ENCODE measurements at regions not wholly inside any gene's neighbourhood (a gene's known extent, or its start where the extent isn't known, plus 50 kb on each side); places are given as distances from the start of the nearest gene placed in this dataset.

DNA sequence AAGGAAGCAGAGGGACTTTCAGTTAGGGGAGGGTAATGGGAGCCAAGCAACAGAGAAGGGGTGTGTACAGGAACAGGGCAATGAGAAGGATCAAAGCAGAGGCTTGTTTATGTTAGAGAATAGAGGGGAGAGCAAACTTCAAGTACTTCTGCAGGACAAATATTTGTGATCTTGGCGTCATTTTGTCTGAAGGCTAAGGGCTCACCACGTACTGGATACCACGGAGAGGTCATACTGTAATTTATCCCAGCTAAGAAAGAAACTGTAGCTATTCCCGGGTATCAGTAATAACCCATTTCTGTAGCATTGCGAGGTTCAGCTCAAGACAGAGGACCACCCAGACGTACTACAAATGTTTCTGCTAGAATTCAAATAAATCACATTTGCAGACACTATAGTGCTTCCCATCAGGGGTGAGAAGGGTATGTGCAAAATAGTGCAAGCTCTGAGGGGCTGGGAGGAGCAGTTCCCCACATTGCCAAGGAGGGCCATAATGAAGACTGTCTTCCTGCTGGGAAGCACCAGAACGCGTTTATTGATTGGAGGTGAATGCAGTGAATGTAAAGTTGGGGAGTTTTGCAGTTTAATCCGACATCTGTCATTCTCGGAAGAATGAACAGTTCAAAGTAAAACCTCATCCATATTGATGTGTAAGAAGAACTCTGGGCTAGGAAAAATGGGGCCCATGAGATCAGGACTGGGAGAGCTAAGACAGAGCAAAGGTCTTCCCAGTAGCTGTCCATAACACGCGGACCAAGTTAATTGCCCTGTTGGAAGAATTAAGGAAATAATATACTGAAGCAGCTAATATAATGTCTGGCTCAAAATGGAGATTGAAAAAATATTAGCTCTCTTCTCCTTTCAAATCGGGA, 136.9 kb downstream of the RWDD3 start:
- DNase-seq (ENCODE audit: low spot score), result no peak

DNA sequence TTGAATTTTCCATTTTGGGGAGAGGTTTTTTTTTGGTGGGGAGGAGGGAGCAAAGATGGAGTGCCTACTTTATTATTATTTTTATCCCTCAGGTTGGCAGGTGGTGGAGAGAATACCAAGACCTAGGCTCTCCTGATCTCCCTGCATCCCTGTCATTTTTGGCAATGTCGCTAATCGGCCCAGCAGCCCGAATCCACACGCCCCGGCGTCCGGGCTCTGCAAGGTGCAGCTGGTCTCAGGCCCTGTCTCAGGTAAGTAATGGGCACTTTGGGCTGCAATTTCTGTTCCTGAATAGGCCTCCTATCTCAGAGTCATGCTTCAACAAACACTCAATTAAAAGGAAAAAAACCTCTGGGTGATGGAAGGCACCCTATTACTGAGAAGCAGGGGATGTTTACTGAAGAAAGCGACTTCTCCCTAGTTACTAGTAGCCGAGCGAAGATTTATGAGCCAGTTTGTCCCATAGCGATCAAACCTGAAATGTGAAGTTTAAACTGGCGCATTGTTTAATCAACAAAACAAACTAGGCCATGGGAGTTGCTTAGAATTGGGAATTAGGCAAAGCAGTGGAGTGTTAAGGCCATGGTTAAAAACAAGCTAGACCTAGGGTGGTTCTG, 137.8 kb downstream of the RWDD3 start:
- no peak for DNase-seq (ENCODE audit: low spot score)

DNA sequence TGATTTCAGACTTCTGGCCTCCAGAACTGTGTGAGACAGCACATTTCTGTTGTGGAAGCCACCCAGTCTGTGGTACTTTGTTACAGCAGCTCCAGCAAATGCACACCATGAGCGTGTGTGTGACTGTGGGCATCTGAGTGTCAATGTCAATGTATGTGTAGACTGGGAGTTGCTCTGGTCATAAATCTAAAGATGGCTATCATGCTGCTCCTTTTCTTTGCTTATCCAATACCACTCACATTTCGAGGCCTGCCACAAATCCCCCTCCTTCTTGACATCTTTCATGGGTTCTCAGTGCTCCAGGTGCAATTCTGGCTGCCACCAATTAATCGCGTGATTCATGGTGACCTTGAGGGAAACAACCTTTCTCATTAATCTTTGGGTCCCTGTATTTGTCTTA, 141.2 kb downstream of the RWDD3 start:
- DNase-seq (ENCODE audit: low spot score), result no peak

DNA sequence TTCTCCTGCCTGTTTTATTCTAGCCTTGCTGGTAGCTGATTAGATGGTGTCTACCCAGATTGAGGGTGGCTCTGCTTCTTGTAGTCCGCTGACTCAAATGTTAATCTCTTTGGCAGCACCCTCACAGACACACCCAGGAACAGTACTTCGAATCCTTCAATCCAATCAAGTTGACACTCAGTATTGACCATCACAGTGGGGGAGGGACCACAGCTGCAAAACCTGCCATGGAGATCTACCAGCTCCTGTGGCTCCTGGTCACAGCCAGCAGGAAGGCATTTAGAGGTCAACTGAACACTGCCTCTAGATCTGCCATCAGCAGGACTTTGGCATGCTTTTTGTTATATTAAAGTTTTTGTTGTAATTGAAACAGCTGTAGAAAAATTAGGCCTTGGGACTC, 146.9 kb downstream of the RWDD3 start:
- no peak for DNase-seq (ENCODE audit: low spot score)

DNA sequence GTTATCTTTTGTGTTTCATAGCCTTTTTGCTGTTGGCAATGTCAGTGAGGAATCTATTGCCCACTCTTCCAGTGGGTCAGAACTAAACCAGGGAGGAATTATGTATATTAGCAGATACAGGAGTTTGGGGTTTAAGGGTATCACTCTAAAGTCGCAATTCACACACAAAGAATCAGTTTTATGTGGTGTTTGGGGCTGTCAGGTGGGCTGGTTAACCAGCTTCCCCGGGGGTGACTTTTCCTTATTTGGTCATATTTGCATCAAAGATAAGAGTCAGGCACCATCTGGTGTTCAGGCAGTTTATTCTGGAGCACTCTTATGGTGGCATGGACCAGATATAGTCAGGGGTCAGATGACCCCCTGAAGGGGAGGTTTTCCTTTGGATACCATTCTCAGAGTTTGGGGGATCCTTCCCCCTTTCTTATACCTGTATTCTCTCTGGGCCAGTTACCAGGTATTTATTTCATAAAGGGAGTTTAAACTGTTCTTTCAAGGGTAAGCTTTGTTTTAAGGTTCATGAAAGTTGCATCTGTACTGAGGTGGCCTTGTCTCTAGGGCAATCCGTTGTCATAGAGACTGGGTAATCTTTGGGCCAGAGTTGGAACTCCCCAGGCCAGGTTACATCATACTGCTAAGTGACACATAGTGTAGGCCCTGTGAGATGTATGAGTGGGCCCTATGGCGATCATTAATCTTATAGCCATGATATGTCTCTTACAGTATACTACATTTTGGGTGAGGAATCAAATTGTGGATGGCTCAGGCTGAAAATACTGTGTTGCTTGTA, 148.2 kb downstream of the RWDD3 start:
- no peak for DNase-seq (ENCODE audit: low spot score)

DNA sequence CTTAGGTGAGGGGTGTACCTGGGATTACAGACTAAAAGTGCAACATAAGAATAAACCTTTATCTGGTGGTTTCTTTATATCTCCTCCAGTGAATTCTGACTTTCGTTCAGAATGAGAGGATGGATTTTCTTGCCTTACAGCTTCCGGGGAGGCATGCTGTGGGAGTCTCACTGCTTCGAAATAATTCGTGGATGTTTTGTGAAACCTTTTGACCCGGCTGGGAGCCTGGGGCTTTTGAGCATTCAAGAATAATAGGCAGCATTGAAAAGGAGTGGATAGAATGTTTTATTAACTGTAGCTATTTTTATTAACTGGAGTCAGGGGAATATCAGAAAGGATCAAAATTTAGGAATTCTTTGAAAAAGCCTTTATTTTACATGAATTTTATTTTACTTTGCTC, 149.1 kb downstream of the RWDD3 start:
- DNase-seq (ENCODE audit: low spot score), result no peak

DNA sequence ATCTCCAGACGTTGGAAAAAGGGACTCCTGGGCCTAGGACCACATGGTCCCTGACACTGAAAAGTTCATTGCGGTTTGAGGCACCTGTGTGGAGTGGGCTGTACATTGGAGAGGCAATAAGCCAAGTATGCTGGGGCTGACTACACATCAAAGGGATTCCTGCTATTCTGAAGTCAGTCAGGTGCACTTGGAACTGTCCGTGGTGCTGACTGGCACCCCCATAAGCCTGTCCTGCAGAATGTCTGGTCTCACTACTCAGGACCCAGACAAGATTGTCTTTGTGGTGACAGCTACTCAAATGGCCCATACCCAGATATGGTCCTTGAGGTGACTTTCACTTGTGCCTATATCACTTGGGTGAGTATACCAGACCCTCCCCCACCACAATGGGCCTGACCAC, 150.6 kb downstream of the RWDD3 start:
- DNase-seq (ENCODE audit: low spot score), result peak; percentile 20

DNA sequence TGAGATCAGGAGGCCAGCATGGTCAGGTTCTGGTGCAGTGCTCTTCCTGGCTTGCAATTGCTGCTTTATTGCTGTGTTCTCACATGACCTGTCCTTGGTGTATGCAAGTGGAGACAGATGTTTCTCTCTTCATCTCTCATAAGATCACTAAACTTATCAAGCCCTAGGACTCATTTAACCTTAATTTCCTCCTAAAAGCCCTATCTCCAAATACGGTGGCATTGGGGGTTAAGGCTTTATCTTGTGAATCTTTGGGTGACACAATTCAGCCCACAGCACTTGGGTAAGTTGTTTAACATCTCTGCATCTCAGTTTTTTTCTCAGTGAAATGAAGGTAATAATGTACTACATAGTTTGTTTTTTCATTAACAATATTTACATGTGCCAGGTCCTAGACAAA, 152.4 kb downstream of the RWDD3 start:
- DNase-seq (ENCODE audit: low spot score), result no peak

DNA sequence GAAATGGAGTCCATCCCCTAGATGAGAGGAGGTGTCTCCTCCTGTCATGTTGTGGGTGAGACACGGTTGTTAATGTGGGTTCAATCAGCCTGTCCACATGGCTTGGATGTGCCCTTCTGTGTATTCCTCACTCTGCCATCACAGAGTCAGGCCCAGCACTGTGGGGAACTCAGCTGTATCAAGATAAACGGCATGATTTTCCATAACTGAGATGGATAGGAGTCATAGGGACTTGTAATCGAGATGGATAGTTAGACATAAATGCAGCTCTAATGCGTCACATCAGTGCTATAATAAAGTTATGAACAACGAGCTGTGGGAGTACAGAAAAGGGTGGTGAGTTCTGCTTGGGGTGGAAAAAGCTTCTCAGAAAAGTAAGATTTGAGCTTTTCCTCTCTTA, 152.9 kb downstream of the RWDD3 start:
- DNase-seq (ENCODE audit: low spot score), result no peak

DNA sequence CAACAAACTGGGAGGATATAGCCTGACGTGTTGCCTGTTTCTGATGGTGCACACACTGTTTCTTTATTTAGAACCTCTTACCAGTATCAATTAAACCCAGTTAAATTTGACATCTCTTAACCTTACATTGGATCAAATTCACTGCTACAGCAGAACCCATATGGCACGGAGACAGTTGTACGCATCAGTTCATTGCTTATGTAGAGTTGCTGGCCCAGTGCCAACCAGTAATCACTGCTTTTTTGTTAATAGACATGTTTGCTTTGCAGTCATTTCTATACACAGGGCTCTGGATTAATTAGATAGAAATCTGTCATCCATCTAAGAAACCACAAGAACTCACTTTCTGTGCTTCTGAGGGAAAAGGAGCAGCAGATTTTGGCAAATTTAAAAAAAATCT, 154.0 kb downstream of the RWDD3 start:
- no peak for DNase-seq (ENCODE audit: low spot score)

DNA sequence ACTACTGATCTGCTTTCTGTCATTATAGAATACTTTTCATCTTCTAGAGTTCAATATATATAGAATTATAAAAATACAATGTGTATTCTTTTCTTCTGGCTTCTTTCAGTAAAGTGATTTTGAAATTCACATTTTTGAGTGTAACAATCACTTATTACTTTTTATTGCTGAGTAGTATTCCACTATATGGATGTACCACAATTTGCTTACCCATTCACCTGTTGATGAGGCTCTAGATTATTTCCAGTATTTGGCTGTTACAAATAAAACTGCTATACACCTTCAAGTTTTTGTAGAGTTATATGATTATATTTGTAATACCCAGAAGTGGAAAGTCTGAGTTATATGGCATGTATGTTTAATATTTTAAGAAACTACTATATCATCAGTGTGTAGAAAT, 159.4 kb downstream of the RWDD3 start:
- DNase-seq (ENCODE audit: low spot score), result no peak

DNA sequence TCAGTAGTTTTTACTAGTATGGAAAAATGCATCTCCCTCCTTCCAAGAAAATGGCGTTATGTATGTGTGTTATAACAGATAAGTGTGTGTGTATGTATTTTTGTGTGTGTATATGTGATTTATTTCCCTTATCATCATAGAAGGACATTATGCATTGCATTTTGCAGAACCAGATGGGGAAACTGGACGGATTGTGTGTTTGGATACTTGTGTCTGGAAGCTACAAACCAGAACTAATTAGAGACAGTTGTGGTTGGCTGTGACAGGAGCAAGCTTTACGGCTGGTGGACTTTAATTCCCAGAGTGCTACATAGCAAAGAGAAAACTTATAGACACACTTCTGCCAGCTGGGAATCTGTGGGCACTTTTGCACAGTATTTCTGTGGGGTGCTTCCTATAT, 162.5 kb downstream of the RWDD3 start:
- no peak for DNase-seq (ENCODE audit: low spot score)

DNA sequence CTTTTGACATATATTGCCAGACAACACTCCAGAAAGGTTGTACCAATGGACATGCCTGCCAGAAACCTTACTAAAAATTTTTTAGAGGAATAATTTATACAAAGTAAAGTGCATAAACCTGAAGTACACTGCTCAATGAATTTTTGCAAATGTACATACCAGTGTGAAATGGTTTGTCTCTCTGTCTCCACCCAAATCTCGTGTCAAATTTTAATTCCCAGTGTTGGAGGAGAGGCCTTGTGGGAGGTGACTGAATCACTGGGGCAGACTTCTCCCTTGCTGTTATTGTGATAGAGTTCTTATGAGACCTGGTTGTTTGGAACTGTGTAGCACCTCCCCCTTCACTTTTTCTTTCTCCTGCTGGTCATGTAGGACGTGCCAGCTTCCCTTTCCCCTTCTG, 168.8 kb downstream of the RWDD3 start:
- DNase-seq (ENCODE audit: low spot score), result no peak

DNA sequence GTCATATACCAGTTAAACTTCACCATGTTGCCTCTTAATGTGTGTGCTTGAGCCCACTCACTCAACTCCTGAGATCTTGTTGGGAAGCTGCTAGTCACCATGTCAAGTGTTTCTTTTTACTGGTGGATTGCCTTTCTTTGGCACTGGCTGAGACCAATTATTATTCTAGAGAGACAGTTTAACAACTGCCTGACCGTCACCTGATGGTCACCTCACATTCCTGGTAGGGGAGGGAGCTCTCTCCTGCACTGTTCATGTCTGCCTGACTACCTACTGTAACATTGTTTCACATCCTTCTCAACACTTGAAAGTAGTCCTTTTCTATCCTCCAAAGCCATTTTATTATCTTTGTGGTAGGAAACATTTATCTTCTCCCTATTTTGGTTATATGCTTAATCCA, 172.3 kb downstream of the RWDD3 start:
- DNase-seq (ENCODE audit: low spot score), result no peak

DNA sequence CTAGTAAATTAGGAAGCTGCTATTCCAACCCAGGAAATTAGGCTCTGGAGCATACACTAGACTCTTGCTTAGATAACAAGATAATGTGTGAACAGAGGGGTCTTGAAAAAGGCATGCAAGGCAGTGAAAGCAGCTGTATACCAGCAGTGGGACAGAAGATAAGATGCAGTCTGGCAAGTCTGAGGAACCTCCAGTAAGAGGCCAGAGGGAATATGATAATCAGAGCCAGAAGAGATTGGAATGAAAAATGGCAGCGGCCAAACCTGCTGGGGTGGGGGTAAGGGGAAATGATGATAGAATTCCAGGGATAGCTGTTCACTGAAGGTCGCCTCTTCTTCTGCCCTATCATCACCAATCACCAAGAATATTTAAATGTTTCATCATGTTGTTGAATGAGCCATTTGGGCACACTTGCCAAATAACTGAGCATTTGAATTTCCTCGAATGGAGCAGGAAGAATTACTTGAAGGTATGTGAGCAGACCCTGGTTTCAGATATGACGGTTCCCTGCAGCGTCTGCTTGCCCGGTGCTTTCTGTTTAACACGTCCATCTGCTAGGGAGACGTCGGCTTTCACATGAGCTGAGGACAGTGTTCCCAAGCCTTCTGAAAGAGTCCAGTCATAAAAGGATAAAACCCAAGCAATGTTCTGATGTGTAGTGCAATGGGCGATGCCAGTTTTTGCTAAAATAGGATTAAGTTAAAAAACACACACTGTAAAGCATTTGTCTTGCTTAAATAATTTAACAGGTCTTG, 173.3 kb downstream of the RWDD3 start:
- no peak for DNase-seq (ENCODE audit: low spot score)

DNA sequence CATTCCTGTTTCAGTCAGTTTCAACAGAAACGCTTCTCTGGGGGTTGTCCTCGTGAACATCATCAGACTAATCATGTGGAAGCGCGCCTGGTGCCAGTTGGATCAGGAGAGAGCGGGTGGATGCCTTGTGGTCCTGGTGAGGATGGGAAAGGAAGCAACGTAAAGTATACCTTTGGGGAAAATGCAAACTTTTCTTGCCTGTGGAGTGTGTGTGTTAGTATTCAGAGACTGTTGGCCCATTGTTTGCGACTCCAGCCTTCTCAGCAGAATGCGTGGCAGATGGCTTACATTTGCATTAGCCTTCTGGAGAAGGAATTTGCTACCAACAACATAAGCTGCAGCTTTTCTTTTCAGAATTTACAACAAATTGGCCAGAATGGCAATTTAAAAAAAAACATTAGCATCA, 173.9 kb downstream of the RWDD3 start:
- DNase-seq (ENCODE audit: low spot score), result no peak

DNA sequence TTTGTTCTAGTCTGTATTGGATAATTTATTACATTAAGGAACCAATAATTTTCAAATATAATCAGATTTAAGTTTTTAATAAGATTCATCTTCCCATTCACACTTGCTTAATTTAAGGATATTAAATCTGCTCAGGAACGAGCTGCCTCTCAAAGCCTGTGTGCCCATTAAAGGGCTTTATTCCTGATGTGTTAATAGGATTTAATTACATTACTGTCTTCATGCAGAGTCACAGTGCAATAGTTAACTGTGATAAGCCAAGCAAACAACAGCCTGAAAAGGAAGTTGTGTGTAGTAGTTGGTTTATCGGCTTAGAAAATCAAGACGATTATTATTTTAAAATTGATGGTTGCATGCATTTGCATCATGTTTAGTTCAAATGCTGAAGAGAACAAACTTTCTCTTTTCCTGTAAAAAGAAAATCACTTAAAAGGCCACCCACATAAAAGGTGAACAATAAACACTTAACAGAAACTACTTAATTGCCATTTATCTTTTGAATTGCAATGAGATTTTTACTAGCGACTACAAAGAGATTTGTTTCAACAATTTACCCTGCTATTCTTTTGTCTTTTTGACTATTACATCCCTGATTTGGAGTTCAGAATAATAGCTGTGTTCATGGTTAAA, 174.6 kb downstream of the RWDD3 start:
- DNase-seq (ENCODE audit: low spot score), result no peak

DNA sequence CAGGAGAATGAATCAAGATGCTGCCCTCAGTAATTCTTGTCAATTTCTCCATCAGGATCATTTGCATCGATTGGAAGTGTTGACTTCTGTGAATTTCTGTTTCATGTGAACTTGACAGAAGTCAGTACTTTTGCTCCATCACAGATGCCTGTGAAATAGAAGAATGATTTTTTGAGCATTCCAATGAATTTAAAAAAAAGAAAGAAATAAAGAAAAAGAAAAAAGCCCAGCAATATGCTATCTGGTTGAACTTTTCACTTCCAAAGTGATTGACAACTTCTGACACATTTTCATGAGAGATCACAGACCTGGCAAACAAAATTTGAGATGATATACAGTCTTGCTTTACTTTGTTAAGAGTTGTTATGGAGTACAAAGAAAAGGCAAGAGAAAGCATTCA, 175.3 kb downstream of the RWDD3 start:
- DNase-seq (ENCODE audit: low spot score), result no peak

DNA sequence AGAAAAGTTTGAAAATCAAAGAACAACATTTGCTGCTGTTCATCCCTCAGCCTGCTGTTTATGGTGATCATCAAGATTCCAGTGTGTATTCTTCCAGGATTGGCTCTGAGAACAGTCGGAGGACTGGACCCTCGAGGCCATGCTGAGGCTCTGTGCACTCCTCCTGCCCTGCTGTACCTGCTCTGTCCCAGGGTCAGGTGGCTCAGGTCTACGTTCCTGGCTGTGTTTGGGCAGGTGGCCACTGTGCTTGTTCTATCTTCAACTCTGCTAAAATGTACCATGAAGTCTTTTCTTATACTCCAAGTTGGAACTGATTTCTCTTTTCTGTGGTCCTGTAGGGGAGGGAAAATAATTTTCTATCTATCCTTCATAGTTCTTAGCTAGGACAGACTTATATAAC, 175.9 kb downstream of the RWDD3 start:
- no peak for DNase-seq (ENCODE audit: low spot score)

DNA sequence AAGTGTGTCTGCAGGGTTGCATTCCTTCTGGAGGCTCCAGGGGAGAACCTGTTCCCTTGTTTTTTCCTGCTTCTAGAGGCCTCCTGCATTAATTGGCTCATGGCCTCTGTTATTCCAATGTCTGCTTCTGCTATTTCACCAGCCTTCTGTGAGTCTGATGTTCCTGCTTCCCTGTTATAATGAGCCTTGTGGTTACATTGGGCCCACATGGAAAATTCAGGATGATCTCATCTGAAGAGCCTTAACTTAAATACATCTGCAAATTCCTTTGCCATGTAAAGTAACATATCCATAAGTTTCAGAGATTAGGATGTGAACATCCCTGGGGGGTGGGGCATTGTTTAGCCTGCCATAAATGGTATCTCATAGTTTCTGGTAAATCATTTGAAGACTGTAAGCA, 181.1 kb downstream of the RWDD3 start:
- DNase-seq (ENCODE audit: low spot score), result no peak

DNA sequence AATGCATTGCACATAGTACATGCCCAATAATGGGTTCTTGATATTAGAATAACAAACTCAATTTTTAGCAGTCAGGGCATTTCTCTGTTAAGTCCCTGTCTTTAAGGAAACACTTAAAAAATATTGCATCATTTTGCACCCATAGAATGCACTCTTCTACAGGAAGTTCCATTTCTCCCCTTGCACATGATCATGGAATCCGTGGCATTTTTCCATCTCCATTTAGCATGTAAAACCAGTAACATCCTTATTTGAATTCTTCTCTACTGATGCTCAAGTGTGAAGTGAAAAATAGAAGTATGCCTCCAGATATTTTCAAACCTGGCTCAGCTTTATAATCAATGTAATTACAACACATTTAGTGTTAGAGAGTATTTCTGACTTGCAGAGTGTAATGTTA, 192.8 kb downstream of the RWDD3 start:
- DNase-seq (ENCODE audit: low spot score), result no peak

DNA sequence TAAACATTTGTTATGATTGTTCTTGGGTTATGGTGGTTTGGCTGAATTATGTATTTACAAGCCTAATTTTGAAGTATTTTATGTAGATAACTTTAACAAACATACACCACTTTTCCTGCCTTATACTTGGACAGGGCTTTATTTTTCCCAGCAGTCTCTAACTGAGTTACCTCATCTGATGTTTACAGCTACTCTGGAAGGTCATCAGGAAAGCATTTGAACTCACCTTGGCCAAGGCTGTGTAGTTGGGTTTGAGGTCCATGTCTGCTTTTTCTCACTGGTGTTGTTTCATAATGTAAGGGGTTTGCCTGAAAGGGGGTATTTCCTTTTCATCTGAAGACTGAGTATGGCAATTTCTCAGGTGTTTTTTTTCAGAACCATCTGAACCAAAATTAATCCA, 193.5 kb downstream of the RWDD3 start:
- DNase-seq (ENCODE audit: low spot score), result no peak

All from kidney tubule cell (primary cell).